Esophagus muscularis mucosa (tissue), 4 donors: ENCODE measurements at regions not wholly inside any gene's neighbourhood (a gene's known extent, or its start where the extent isn't known, plus 50 kb on each side); places are given as distances from the start of the nearest gene placed in this dataset.

ENCODE experiments used
- DNase-seq: peaks from one replicate; pipeline ENCODE4 v3.0.0-alpha.2; 2017; ENCODE audit errors: extremely low spot score
- H3K27ac ChIP-seq, 4 donors: fragments of 200-600 bp; sonication (generic); replicated peaks in 1 of 4; 1 replicate in 3 of 4; 2 replicates in 1 of 4; pipeline ENCODE4 v1.5.1; 2016 to 2019; ENCODE audit warnings: mild to moderate bottlenecking in 1 of 4
- H3K27me3 ChIP-seq, 4 donors: fragments of 200-600 bp; sonication (generic); one replicate each; pipeline versions ENCODE4 v1.5.1 to v1.6.0; 2016 to 2019
- H3K36me3 ChIP-seq, 4 donors: fragments of 200-600 bp; sonication (generic); one replicate each; pipeline ENCODE4 v1.5.1; 2016 to 2019
- H3K4me1 ChIP-seq, 4 donors: fragments of 200-600 bp; sonication (generic); one replicate each; pipeline ENCODE4 v1.5.1; 2016 to 2019
- H3K4me3 ChIP-seq, 4 donors: fragments of 200-600 bp; sonication (generic); 1 replicate in 2 of 4; 2 replicates in 2 of 4; pipeline ENCODE4 v1.5.1; 2016 to 2019; ENCODE audit warnings: mild to moderate bottlenecking in 4 of 4, moderate library complexity in 1 of 4
- H3K9me3 ChIP-seq, 4 donors: fragments of 200-600 bp; sonication (generic); 1 replicate in 3 of 4; 2 replicates in 1 of 4; pipeline ENCODE4 v1.5.1; 2016 to 2019
- EP300 ChIP-seq: sonication (generic); formaldehyde crosslinking; IDR thresholded peaks from one replicate; pipeline ENCODE4 v1.6.1; 2017; ENCODE audit warnings: antibody characterized with exemption
- POLR2A ChIP-seq: fragments of 450-650 bp; IDR thresholded peaks from one replicate; pipeline ENCODE4 v1.6.1; 2017; ENCODE audit warnings: antibody characterized with exemption, moderate library complexity, mild to moderate bottlenecking, low read depth
- POLR2AphosphoS5 ChIP-seq, 2 donors: sonication (generic); formaldehyde crosslinking; IDR thresholded peaks; one replicate each; pipeline ENCODE4 v1.6.1; 2017; ENCODE audit warnings: antibody characterized with exemption in 2 of 2
- WGBS: methylation state at CpG from one replicate; pipeline ENCODE4 v1.1.5; 2018; 5-methylcytosine and 5-hydroxymethylcytosine counted together
- intact Hi-C: fragments of 100-400 bp; cut with DNase I; formaldehyde crosslinking; loops from one replicate; pipeline ENCODE4 v1.15.1; 2023
- TF ChIP-seq, protein P1 (sequence below), 3 experiments: fragments of 200-600 bp in 2 of 3; fragments of 450-650 bp in 1 of 3; sonication (generic) in 2 of 3; IDR thresholded peaks; one replicate each; pipeline ENCODE4 v1.5.1; 2017 to 2019; ENCODE audit warnings: antibody characterized with exemption in 3 of 3, mild to moderate bottlenecking in 2 of 3, moderate library complexity in 1 of 3

DNA sequence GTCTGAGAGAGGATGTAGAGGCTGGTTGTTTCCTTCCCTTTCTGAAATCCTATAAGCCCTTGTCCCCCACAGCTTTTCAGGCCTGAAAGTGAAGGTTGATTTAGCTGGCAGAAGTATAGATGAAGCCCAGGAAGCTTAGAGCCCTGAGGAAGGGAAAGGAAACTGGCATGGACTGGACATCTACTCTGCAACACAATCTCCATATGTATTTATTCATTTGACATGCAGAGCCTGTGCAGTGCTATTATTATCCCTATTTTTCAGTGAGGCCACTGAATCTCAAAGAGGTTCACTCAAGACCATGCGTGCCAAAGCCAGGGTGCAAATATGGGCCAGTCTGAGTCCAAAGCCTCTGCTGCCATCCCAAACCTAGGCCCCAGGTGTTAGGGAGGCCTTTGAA, 78.5 kb upstream of the KCND3 start:
- intact Hi-C loops, result no loop called here
- Histone ChIP-seq H3K9me3 (peaks cover 0 to 12% (median 8%) of the 10 kb centered on the region in 4 donors), H3K4me3 (no peak overlapping the region), H3K27ac (no peak overlapping the region), H3K4me1 (no peaks in the 10 kb centered on the region), H3K27me3 (peaks cover 0 to 6% (median 0%) of the 10 kb centered on the region in 4 donors), H3K36me3 (no peaks in the 10 kb centered on the region)
- DNase-seq, result no peak
- WGBS, result 78% methylated on average over 1 of the region's 1 CpG
- TF ChIP-seq, protein P1, sequence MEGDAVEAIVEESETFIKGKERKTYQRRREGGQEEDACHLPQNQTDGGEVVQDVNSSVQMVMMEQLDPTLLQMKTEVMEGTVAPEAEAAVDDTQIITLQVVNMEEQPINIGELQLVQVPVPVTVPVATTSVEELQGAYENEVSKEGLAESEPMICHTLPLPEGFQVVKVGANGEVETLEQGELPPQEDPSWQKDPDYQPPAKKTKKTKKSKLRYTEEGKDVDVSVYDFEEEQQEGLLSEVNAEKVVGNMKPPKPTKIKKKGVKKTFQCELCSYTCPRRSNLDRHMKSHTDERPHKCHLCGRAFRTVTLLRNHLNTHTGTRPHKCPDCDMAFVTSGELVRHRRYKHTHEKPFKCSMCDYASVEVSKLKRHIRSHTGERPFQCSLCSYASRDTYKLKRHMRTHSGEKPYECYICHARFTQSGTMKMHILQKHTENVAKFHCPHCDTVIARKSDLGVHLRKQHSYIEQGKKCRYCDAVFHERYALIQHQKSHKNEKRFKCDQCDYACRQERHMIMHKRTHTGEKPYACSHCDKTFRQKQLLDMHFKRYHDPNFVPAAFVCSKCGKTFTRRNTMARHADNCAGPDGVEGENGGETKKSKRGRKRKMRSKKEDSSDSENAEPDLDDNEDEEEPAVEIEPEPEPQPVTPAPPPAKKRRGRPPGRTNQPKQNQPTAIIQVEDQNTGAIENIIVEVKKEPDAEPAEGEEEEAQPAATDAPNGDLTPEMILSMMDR (IDR thresholded peaks at IDR 0.05), result no peak
- TF ChIP-seq EP300 (no peak), POLR2AphosphoS5 (IDR thresholded peaks at IDR 0.05) (no peak), POLR2A (no peak)

DNA sequence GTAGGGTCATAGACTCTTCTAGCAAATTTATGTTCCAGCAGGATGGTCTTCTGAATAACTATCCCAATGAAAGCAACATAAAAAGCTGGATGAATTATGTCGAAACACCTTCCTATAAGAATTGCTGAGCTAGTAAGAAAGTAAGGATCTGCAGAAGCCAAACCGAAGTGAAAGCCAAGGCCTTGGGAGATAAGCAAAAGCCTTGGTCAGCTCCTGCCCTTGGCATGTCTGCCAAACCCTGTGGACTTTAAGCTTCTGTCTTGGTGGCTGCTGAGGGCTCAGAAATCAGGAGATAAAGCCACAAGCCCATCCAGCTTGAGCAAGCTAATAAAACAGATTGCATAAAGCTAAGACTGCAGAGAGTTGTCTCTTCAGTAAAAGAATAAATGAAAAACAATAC, 81.2 kb upstream of the KCND3 start:
- no peaks in the 10 kb centered on the region for H3K36me3 ChIP-seq
- 83% methylated on average over 2 of the region's 2 CpGs for WGBS
- TF ChIP-seq POLR2A, result no peak

DNA sequence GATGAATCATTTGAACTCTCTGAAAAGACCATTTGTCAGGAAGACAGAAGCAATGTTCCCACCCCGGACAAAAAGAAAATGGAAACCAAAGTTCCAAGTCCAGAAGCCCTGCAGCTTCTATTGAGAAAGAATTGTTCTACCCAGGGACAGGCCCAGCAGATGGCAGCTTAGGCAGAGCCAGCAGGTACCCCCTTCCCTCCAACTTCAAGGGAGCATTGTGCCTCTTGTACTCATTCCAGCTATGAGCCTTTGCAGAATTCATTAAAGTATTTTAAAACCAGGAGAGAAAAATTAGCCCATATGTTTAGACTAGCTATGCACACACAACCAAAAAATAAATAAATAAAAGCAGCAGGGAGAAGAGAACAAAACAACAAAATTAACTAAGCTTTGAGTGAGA, 85.2 kb upstream of the KCND3 start:
- no peak for DNase-seq
- no peaks in the 10 kb centered on the region for H3K36me3 ChIP-seq
- peaks cover 0 to 12% (median 8%) of the 10 kb centered on the region in 4 donors for H3K9me3 ChIP-seq
- no peak overlapping the region for H3K4me3 ChIP-seq
- H3K4me1 ChIP-seq, result no peaks in the 10 kb centered on the region
- no peaks in the 10 kb centered on the region for H3K27me3 ChIP-seq
- intact Hi-C loops, result no loop called here
- TF ChIP-seq, protein P1 (IDR thresholded peaks at IDR 0.05), result no peak
- TF ChIP-seq POLR2AphosphoS5 (IDR thresholded peaks at IDR 0.05) (no peak), EP300 (no peak), POLR2A (no peak)
- H3K27ac ChIP-seq, result no peak overlapping the region
- WGBS, result 69% methylated on average over 1 of the region's 1 CpG

More for the DNA sequence above, 81.2 kb upstream of the KCND3 start:
- Histone ChIP-seq H3K9me3 (peaks cover 0 to 12% (median 8%) of the 10 kb centered on the region in 4 donors), H3K4me1 (no peaks in the 10 kb centered on the region), H3K27ac (no peak overlapping the region), H3K27me3 (no peaks in the 10 kb centered on the region), H3K4me3 (no peak overlapping the region)
- no peak for DNase-seq
- intact Hi-C loops, result no loop called here

DNA sequence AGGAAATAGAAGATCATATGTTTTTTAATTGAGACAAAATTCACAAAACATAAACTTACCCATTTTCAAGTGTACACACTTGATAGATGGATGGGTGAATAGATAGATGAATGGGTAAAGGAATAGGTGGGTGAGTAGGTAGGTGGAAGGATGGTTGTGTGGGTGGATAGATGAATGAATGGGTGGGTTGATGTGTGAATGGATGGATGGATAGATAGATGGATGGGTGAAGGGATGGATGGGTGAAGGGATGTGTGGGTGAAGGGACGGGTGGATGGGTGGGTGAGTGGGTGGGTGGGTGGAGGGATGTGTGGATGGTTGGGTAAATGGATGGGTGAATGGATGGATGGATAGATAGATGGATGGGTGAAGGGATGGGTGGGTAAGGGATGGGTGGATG, 86.1 kb upstream of the KCND3 start:
- H3K4me3 ChIP-seq, result no peak overlapping the region
- no peaks in the 10 kb centered on the region for H3K4me1 ChIP-seq
- no peaks in the 10 kb centered on the region for H3K36me3 ChIP-seq
- intact Hi-C loops, result no loop called here
- H3K27ac ChIP-seq, result no peak overlapping the region
- no peak for DNase-seq
- H3K9me3 ChIP-seq, result peaks cover 0 to 12% (median 8%) of the 10 kb centered on the region in 4 donors
- TF ChIP-seq EP300 (no peak), POLR2A (no peak), POLR2AphosphoS5 (IDR thresholded peaks at IDR 0.05) (no peak)
- TF ChIP-seq, protein P1 (IDR thresholded peaks at IDR 0.05), result no peak
- no peaks in the 10 kb centered on the region for H3K27me3 ChIP-seq
- WGBS, result 87% methylated on average over 1 of the region's 1 CpG

DNA sequence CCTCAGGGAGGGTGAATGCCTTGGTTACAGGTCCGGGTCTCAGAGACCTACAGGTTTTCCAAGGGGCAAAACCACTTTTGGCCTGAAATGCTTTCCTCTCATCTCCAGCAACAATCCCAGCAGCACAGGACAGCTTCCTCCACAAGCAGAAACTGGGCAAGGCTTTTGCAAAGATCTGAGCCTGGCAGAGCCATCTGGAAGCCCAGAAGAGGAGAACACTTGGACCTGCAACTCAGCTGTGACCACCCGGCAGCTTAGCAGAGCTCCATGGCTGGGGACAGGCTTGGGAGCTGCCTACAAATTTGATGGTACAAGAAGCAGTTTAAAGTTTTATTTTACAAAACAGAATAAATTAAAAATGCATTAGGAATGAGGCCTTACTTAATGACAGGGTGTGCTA, 90.0 kb upstream of the KCND3 start:
- TF ChIP-seq POLR2AphosphoS5 (IDR thresholded peaks at IDR 0.05) (no peak), EP300 (no peak), POLR2A (no peak)
- TF ChIP-seq, protein P1 (IDR thresholded peaks at IDR 0.05), result no peak
- intact Hi-C loops, result no loop called here
- no peak for DNase-seq
- Histone ChIP-seq H3K4me1 (no peaks in the 10 kb centered on the region), H3K36me3 (no peaks in the 10 kb centered on the region), H3K27ac (no peak overlapping the region), H3K4me3 (no peak overlapping the region), H3K27me3 (no peaks in the 10 kb centered on the region), H3K9me3 (no peaks in the 10 kb centered on the region)
- WGBS, result 78% methylated on average over 2 of the region's 2 CpGs
